ENCODE measurements at regions not wholly inside any gene's neighbourhood (a gene's known extent, or its start where the extent isn't known, plus 50 kb on each side); places are given as distances from the start of the nearest gene placed in this dataset.

DNA sequence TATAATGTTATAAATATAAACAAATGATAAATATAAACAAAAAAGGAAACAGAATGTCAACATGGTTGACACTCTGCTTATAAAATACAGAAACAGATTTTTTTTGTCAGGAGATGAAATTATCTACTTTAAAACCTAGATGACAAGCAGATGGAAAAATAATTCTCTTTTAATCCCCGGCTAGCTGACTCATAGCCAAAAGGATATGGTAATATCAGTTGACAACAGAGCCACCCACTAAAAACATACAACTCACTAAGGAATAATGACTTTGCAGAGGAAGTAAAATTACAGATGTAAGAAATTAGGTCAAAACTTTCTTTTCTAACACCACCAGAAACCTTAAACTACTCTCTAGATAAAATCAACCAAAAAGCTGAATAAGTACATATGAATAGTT, 131.1 kb upstream of the ABCB5 start:
- H3K4me2 ChIP-seq (replicated peaks; ENCODE audit: extremely low read depth, low read length, poor library complexity, severe bottlenecking) = peak overlapping the region; percentile 16

DNA sequence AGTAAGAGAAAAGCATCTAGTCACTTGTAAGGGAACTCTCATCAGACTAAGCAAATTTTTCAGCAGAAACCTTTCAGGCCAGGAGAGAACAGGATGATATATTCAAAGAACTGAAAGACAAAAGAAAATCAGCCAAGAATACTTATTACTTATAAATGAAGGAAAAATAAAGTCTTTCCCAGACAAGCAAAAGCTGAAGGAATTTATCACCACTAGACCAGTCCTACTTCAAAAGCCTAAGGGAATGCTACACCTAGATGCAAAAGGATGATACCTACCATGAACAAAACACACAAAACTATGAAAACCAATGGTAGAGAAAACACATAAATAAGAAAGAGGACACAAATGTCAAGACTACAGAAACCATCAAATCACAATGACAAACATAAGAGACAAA, 126.6 kb upstream of the ABCB5 start:
- no peaks in the 10 kb centered on the region for H3K27me3 Mint-ChIP-seq (ENCODE audit: low read depth in 3 of 3)
- TF ChIP-seq, protein P1, sequence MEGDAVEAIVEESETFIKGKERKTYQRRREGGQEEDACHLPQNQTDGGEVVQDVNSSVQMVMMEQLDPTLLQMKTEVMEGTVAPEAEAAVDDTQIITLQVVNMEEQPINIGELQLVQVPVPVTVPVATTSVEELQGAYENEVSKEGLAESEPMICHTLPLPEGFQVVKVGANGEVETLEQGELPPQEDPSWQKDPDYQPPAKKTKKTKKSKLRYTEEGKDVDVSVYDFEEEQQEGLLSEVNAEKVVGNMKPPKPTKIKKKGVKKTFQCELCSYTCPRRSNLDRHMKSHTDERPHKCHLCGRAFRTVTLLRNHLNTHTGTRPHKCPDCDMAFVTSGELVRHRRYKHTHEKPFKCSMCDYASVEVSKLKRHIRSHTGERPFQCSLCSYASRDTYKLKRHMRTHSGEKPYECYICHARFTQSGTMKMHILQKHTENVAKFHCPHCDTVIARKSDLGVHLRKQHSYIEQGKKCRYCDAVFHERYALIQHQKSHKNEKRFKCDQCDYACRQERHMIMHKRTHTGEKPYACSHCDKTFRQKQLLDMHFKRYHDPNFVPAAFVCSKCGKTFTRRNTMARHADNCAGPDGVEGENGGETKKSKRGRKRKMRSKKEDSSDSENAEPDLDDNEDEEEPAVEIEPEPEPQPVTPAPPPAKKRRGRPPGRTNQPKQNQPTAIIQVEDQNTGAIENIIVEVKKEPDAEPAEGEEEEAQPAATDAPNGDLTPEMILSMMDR (IDR thresholded peaks at IDR 0.05) = no peak
- no peak overlapping the region for H3K27ac Mint-ChIP-seq
- H3K27me3 ChIP-seq (ENCODE audit: control insufficient read depth in 2 of 2, insufficient read depth in 2 of 2, low read length in 2 of 2) = no peaks in the 10 kb centered on the region
- H3K4me2 ChIP-seq (replicated peaks; ENCODE audit: extremely low read depth, low read length, poor library complexity, severe bottlenecking) = no peak overlapping the region
- no peaks in the 10 kb centered on the region for H3K79me2 ChIP-seq (ENCODE audit: insufficient read depth, low read length)
- H3K4me1 Mint-ChIP-seq = peaks cover 7% of the 10 kb centered on the region
- no peaks in the 10 kb centered on the region for H4K20me1 ChIP-seq (ENCODE audit: insufficient read depth, low read length)
- H2AFZ ChIP-seq (ENCODE audit: insufficient read depth, low read depth, low read length, poor library complexity, severe bottlenecking) = no peak overlapping the region
- peaks cover 29 to 42% (median 38%) of the 10 kb centered on the region in 7 donors for H3K9me3 Mint-ChIP-seq
- intact Hi-C loops (cut with micrococcal nuclease) = no loop called here
- no peak overlapping the region for H3K9ac ChIP-seq (ENCODE audit: insufficient read depth, low read length, poor library complexity, severe bottlenecking)
- peaks cover 32 to 41% of the 10 kb centered on the region in 2 donors for H3K9me3 ChIP-seq (replicated peaks in 1 of 2; ENCODE audit: control insufficient read depth in 1 of 2, insufficient read depth in 1 of 2, low read length in 2 of 2)
- peaks cover 0 to 6% of the 10 kb centered on the region in 2 donors for H3K36me3 Mint-ChIP-seq
- H3K36me3 ChIP-seq (replicated peaks in 1 of 2; ENCODE audit: control insufficient read depth in 1 of 2, insufficient read depth in 2 of 2, low read length in 2 of 2) = peaks cover 0 to 5% of the 10 kb centered on the region in 2 donors
- H3K27ac ChIP-seq (ENCODE audit: low read depth in 1 of 2, low read length in 2 of 2) = no peak overlapping the region
- DNase-seq = no peak
- peaks cover 7 to 11% of the 10 kb centered on the region in 2 donors for H3K4me1 ChIP-seq (ENCODE audit: control insufficient read depth in 1 of 2, insufficient read depth in 2 of 2, low read length in 2 of 2)
- H3K4me3 ChIP-seq (replicated peaks in 1 of 3; ENCODE audit: low read depth in 2 of 3, low read length in 3 of 3) = no peak overlapping the region
- no peak overlapping the region for H3K4me3 Mint-ChIP-seq

More for the DNA sequence above, 131.1 kb upstream of the ABCB5 start:
- Histone ChIP-seq H4K20me1 (ENCODE audit: insufficient read depth, low read length) (no peaks in the 10 kb centered on the region), H2AFZ (ENCODE audit: insufficient read depth, low read depth, low read length, poor library complexity, severe bottlenecking) (no peak overlapping the region), H3K4me1 (ENCODE audit: control insufficient read depth in 1 of 2, insufficient read depth in 2 of 2, low read length in 2 of 2) (peaks cover 8 to 14% of the 10 kb centered on the region in 2 donors), H3K9ac (ENCODE audit: insufficient read depth, low read length, poor library complexity, severe bottlenecking) (peak overlapping the region; percentile 25), H3K79me2 (ENCODE audit: insufficient read depth, low read length) (no peaks in the 10 kb centered on the region), H3K27ac (ENCODE audit: low read depth in 1 of 2, low read length in 2 of 2) (peak overlapping the region; percentile 25 to 63), H3K27me3 (ENCODE audit: control insufficient read depth in 2 of 2, insufficient read depth in 2 of 2, low read length in 2 of 2) (no peaks in the 10 kb centered on the region), H3K4me3 (replicated peaks in 1 of 3; ENCODE audit: low read depth in 2 of 3, low read length in 3 of 3) (no peak overlapping the region), H3K36me3 (replicated peaks in 1 of 2; ENCODE audit: control insufficient read depth in 1 of 2, insufficient read depth in 2 of 2, low read length in 2 of 2) (peaks cover 0 to 5% of the 10 kb centered on the region in 2 donors), H3K9me3 (replicated peaks in 1 of 2; ENCODE audit: control insufficient read depth in 1 of 2, insufficient read depth in 1 of 2, low read length in 2 of 2) (peaks cover 24 to 30% of the 10 kb centered on the region in 2 donors)
- no peak overlapping the region for H3K4me3 Mint-ChIP-seq
- DNase-seq = peak; percentile 35 to 64 (median 40)
- intact Hi-C loops (cut with micrococcal nuclease) = no loop called here
- peaks cover 23 to 33% (median 27%) of the 10 kb centered on the region in 7 donors for H3K9me3 Mint-ChIP-seq
- peaks cover 0 to 10% of the 10 kb centered on the region in 2 donors for H3K36me3 Mint-ChIP-seq
- H3K27ac Mint-ChIP-seq = peak overlapping the region; percentile 69 to 93 (median 79)
- H3K4me1 Mint-ChIP-seq = peaks cover 15% of the 10 kb centered on the region
- TF ChIP-seq, protein P1 (IDR thresholded peaks at IDR 0.05) = no peak
- WGBS (ENCODE audit: insufficient coverage) = no CpG with 5 or more reads among the region's 1 CpG
- H3K27me3 Mint-ChIP-seq (ENCODE audit: low read depth in 3 of 3) = no peaks in the 10 kb centered on the region

Data from CD14-positive monocyte (primary cell).